SH-SY5Y (cell line): ENCODE measurements at regions not wholly inside any gene's neighbourhood (a gene's known extent, or its start where the extent isn't known, plus 50 kb on each side); places are given as distances from the start of the nearest gene placed in this dataset.

Experiments
- GATA2 ChIP-seq: IDR thresholded peaks from 2 replicates; pipeline ENCODE4 v1.6.1; 2011; ENCODE audit warnings: mild to moderate bottlenecking, low read depth, low read length
- GATA3 ChIP-seq: IDR thresholded peaks from 2 replicates; pipeline ENCODE4 v1.6.1; 2011; ENCODE audit warnings: low read depth, mild to moderate bottlenecking, low read length, moderate library complexity

GRCh38 chr3:176661432-176661964, 535.8 kb downstream of the TBL1XR1 start:
- no peak for TF ChIP-seq GATA3
- TF ChIP-seq GATA2 = no peak
